SK-N-SH treated with all-trans-retinoic acid at 6 μM for 48 hours (cell line): ENCODE measurements at regions not wholly inside any gene's neighbourhood (a gene's known extent, or its start where the extent isn't known, plus 50 kb on each side); places are given as distances from the start of the nearest gene placed in this dataset.

ENCODE experiments used
- ARNTL ChIP-seq: fragments of 450-650 bp; formaldehyde crosslinking; IDR thresholded peaks from 2 replicates; pipeline ENCODE4 v1.5.0; 2020; ENCODE audit warnings: low read depth, mild to moderate bottlenecking, moderate library complexity, borderline replicate concordance
- PATZ1 ChIP-seq: fragments of 250-450 bp; sonication (Bioruptor Pico); IDR thresholded peaks from 2 replicates; pipeline ENCODE4 v1.8.0; 2020; ENCODE audit warnings: mild to moderate bottlenecking, moderate library complexity, borderline replicate concordance
- RARB ChIP-seq: fragments of 250-450 bp; sonication (Bioruptor Pico); IDR thresholded peaks from 2 replicates; pipeline ENCODE4 v1.8.0; 2021; ENCODE audit warnings: mild to moderate bottlenecking, moderate library complexity
- TSHZ2 ChIP-seq: fragments of 250-450 bp; sonication (Bioruptor Pico); IDR thresholded peaks from 2 replicates; pipeline ENCODE4 v1.5.0; 2020; ENCODE audit warnings: mild to moderate bottlenecking, moderate library complexity
- ZFP3 ChIP-seq: fragments of 250-450 bp; sonication (Bioruptor Pico); IDR thresholded peaks from 2 replicates; pipeline ENCODE4 v1.5.0; 2020; ENCODE audit warnings: mild to moderate bottlenecking, moderate library complexity
- TF ChIP-seq, protein P1 (sequence below): fragments of 250-450 bp; sonication (Bioruptor Pico); IDR thresholded peaks from 2 replicates; pipeline ENCODE4 v1.5.1; 2020; ENCODE audit warnings: low read depth, mild to moderate bottlenecking, moderate library complexity

GRCh38 chr5:118022062-118022461 is 966.3 kb downstream of the DTWD2 start:
- no peak for TF ChIP-seq PATZ1
- TF ChIP-seq, protein P1, sequence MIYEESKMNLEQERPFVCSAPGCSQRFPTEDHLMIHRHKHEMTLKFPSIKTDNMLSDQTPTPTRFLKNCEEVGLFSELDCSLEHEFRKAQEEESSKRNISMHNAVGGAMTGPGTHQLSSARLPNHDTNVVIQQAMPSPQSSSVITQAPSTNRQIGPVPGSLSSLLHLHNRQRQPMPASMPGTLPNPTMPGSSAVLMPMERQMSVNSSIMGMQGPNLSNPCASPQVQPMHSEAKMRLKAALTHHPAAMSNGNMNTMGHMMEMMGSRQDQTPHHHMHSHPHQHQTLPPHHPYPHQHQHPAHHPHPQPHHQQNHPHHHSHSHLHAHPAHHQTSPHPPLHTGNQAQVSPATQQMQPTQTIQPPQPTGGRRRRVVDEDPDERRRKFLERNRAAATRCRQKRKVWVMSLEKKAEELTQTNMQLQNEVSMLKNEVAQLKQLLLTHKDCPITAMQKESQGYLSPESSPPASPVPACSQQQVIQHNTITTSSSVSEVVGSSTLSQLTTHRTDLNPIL, result no peak
- TF ChIP-seq RARB (CRISPR knock-in tag), result no peak
- TF ChIP-seq ZFP3 (CRISPR knock-in tag), result no peak
- TF ChIP-seq ARNTL (CRISPR knock-in tag), result no peak
- no peak for TF ChIP-seq TSHZ2 (CRISPR knock-in tag)
